Suppressor macrophage treated with lipopolysaccharide for 4 hours (primary cell): ENCODE measurements at regions not wholly inside any gene's neighbourhood (a gene's known extent, or its start where the extent isn't known, plus 50 kb on each side); places are given as distances from the start of the nearest gene placed in this dataset.

Experiments
- DNase-seq: peaks from one replicate; pipeline ENCODE4 v3.0.0-alpha.2; 2020

DNA sequence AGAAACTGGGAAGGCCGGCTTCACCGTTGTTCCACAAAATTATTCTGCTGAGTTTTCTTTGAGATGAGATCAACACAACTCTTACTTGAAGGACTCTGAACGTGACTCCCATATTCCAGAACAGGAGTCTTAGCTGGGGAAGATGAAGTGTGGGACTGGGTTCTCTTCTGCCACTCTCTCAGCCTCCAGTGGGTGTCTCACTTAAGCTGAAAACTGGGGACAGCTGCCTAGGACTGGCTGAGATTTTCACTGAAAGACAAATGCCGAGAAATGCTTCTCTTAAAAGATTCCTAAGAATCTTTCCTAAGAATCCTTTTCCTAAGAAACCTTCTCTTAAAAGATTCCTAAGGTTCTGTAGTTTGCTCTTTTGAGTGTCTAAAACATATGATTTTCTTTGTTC is 156.6 kb upstream of the LHCGR start:
- no peak for DNase-seq

DNA sequence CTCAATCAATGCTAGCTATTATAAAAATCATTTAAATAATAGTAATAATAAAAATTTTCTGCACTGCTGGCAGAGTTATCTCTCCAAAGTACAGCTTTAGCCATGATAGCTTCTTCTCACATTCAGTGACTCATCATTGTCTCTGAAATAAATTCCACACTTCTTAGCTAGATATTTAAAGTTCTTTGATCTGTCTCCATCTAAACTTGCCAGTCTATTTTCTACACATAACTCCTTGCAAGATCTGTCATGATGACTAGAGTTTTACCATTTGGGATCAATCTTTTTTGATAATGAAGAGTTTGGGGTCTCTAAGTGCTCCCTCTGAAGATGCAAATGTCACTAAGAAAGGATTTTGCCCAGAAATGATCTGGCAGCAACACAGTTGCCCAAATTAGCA is 155.4 kb upstream of the LHCGR start:
- DNase-seq, result no peak

DNA sequence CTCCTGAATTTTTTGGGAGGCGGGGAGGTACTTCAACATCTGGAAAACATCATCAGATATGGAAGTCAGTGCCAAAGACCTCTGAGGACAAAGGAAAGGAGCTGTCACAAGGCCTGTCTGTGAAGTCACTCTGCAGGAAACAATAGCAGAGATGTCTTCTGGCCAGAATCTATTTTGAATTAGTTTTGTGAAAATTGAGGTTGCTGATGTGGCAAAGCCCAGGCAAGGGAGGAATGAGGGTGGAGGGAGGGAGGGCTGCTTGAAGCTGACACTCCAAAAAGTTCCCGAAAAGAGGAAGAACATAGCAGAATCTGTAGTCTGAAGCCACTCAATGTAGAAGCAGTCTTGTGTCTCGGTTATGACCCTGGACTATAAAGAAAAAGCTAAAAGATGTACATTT is 151.1 kb upstream of the LHCGR start:
- no peak for DNase-seq

DNA sequence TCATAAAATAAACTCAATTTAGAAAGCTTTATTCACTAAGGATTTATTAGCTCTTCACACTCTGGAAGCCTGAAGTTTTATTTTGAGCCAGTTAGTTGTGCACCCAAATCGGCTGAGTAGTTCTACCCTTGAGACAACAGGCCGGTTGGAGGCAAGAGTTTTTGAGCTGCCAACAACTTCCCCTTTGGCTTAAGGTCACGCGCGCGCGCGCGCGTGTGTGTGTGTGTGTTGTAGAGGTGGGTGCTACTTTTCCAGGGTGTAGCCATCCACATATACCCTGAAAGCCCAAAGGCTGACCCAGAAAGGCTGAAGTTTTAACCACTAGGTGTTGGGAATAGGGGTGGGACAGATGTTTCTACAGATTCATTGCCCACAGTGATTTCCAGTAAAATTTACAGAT is 150.2 kb upstream of the LHCGR start:
- DNase-seq, result peak; percentile 2

GRCh38 chr2:48902521-48902920 is 147.0 kb upstream of the LHCGR start:
- no peak for DNase-seq

- no peak for DNase-seq
These were observed 145.9 kb upstream of the LHCGR start for GRCh38 chr2:48901416-48901815.

DNA sequence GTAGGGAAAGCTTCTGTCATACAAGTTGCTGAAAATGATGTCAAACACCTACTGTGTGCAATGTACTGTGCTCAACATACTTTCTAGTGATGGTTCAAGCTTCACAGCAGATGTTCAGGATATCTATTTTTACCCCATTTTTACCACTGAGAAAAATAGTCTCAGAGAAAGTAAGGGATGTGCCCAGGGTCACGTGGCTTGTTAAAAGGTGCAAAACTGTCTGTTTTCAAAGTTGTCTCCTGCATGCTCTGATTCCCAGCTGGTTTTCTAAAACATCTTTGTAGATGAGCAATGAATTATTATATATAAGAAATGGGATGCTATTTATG is 145.5 kb upstream of the LHCGR start:
- no peak for DNase-seq

GRCh38 chr2:48900321-48901014 is 144.9 kb upstream of the LHCGR start:
- no peak for DNase-seq

DNA sequence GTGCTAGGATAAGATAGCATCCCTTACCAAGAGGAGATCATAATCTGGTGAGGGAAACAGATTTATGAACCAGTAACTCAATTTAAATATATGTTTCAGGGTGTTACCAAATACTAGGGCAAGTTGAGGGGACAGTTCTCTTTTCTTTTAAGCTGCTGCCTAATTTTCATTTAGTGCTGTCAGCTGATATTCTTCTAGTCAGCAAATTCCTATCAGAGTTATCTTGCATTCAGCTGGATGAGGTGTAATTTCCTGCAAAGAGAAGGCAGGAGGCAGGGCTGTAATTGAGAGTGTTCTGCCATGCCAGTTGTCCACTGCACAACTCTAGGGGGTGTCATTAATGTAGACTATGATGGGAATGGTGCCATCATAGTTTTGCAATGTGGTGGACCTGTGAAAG is 141.3 kb upstream of the LHCGR start:
- no peak for DNase-seq

DNA sequence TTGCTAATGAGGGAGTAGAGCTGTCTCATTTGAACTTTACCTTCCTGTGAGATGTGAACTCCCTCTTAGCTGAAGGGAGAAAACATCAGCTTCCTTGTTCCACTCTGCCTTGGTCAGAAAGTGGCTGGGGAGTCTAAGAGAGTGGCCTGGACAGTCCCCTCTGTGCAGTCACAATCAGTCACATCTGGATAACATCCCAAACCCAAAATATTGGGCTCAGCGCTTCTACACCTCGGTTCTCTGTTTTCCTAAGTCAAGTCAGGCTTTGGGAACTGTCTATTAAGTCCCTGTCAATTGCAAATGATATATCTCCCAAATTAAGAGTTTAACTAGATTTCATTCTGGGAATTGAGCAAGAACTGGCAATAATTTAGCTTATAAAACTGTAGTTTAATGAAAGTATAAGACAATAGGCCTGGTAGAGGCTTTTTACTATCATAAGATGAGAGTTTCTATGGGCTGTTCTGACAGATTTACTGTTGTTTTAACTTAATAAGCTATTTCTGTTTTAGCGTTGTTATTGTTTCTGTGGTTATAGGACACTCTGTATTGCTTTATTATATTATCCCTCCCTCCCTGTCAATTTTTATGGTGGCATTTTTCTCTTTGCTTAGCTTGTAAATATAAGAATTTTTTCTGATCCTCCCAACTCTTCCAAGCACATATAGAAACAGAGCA is 135.1 kb upstream of the LHCGR start:
- DNase-seq, result no peak

DNA sequence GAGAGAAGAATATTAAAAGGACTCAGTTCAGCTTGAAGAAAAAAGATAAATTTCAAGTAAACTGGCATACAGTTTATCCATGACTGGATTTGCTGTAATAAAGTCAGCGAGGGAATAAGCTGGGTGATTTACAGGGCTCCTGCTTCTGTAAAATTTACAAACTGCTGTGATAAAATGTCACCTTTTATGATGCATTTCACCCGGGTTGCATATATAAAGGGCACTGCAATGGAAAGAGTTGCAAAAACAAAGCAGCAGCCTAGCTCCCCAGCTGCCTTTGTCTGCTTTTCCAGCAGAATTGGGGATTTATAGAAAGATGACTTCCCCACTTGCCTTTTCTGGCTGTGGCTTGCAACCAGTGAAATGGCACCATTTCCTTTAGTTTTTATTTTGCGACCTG is 132.5 kb upstream of the LHCGR start:
- DNase-seq, result no peak

- DNase-seq, result no peak
These were observed 131.4 kb upstream of the LHCGR start for GRCh38 chr2:48886919-48887318.

DNA sequence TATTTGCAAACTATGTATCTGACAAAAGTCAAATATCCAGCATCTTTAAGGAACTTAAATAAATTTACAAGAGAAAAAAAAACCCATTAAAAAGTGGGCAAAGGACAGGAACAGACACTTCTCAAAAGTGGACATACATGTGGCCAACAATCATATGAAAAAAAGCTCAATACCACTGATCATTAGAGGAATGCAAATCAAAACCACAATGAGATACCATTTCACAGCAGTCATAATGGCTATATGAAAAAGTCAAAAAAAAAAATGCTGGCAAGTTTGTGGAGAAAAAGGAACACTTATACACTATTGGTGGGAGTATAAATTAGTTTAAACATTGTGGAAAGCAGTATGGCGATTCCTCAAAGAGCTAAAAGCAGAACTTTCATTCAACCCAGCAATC is 130.3 kb upstream of the LHCGR start:
- DNase-seq, result no peak

DNA sequence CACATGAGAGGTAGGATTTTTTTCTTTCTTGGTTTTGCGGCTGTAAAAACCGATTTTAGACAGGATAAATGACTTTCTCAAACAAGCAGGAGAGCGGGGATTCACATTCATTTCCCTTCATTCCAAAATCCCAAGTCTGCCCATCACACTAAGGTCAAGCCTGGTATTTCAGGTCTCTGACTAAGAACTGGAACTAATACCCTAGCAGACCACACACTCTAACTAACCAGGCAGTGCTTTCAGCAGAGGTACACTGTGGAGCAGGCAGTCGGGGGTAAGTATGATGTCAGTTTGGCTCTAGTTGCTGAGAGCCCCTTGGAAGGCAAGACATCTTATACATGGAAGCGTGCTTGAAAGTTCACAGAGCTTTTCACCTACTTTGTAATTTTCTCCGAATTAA is 128.1 kb upstream of the LHCGR start:
- DNase-seq, result no peak

GRCh38 chr2:48874282-48874681 is 118.8 kb upstream of the LHCGR start:
- DNase-seq, result no peak

DNA sequence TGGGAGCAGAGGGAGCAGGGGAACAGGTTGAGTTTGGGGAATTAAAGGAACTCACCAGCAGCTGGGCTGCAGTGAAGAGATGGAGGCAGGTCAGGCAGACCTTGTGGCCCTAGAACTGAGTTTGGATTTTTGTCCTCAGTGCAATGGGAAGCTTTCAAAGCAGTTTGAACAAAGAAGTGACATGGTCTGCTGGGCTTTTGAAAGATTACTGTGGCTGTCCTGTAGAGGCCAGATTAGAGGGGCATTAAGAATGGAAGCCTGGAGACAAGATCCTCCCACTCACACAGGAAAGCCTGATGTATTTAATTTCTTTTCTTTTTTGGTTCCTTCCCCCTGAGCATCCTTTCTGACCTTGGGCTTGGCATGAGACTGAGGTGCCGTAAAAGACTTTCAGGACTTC is 118.1 kb upstream of the LHCGR start:
- no peak for DNase-seq

DNA sequence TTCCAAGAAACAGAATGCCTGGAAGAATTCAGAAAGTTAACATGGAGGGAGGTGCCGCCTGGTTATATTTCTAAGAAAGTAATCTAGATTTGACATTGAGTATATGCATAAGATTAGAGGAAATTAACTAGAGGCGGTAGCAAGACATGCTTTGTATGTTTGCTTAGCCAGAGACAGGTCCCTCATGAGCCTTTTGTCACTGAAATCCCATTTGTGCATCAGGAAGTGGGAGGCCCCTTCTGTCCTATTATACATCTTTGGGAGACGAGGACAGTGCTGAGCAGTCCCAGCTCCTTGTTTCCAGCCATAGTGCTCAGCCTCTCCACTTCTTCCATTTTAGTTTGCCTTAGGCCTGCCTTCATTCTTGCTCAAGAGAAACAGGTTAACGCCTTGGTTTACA is 115.4 kb upstream of the LHCGR start:
- DNase-seq, result no peak

- DNase-seq, result no peak
These were observed 115.0 kb upstream of the LHCGR start for GRCh38 chr2:48870503-48870902.

DNA sequence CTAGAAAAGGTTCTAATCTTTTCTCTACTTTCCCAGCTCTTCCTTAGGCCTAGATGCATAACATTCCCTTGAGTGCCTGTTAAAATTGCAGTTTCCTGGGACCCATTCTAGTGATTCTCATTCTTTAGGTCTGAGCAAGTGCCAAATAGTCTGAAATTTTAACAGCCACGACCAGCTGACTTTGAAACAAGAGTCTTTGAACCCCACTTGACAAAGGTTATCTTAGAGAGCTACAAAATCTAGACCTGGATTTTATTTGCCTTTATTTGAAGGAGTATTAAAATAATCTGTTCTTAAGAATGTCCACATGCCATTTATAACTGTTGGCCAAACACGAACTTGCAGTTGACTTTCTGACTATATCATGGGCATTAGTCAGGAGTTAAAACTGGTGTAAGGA is 110.2 kb upstream of the LHCGR start:
- no peak for DNase-seq

DNA sequence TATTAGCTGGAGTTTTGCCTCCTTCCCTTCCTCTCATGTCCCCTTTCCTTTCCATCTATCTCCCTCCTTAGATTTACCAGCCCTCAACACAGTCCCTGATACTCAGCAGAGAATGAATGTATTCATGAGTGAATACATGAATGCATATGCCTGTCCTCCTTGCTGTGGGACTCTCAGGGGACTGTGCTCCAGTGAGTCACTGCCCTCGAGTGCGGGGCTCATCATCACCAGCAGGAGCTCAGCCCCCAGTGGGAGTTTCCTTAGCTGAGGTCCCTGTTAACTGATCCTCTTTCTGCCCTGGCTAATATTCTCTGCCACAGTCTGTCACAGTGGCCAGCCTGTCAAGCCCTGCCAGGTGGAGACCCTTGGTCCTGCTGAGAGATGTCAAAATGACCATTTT is 104.9 kb upstream of the LHCGR start:
- DNase-seq, result no peak

DNA sequence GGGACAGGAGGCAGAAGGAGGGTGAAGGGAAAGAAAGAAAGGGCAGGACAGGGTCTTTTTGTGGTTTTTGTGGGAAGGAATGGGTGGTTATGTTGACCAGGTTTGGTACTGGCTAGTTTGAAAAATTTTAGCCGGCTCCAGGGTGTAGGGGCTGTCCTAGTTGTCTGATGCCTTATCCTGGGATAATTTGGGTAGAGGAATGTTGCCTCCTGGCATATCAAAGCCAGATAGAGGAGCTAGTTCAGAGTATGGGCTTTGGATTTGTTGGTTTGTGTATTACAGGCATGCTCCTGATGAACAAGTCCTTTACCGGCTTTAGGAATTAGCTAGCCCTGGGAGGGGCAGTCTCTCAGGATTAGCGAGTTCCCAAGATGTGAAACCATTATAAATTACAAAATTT is 101.1 kb upstream of the LHCGR start:
- no peak for DNase-seq

- no peak for DNase-seq
These were observed 100.6 kb upstream of the LHCGR start for GRCh38 chr2:48856144-48856543.

GRCh38 chr2:48855142-48855541 is 99.6 kb upstream of the LHCGR start:
- DNase-seq, result no peak

- DNase-seq, result no peak
These were observed 99.2 kb upstream of the LHCGR start for GRCh38 chr2:48854681-48855080.

- DNase-seq, result no peak
These were observed 97.4 kb upstream of the LHCGR start for GRCh38 chr2:48852938-48853337.
